IMR-90 (cell line): ENCODE measurements at regions not wholly inside any gene's neighbourhood (a gene's known extent, or its start where the extent isn't known, plus 50 kb on each side); places are given as distances from the start of the nearest gene placed in this dataset.

ENCODE experiments used
- CEBPB ChIP-seq: IDR thresholded peaks from 2 replicates; pipeline ENCODE4 v1.6.1; 2012; ENCODE audit warnings: low read depth, low read length, improper control_type of control experiment
- CTCF ChIP-seq: conservative IDR thresholded peaks from 2 replicates; pipeline ENCODE4 v1.5.1; 2012; ENCODE audit warnings: mild to moderate bottlenecking, low read depth, low read length, improper control_type of control experiment
- FOS ChIP-seq: fragments of 150-350 bp; IDR thresholded peaks from 2 replicates; pipeline ENCODE4 v1.6.1; 2016; ENCODE audit warnings: low read depth, low read length
- MAFK ChIP-seq: IDR thresholded peaks from 2 replicates; pipeline ENCODE4 v1.6.1; 2012; ENCODE audit warnings: low read depth, low read length, improper control_type of control experiment
- MAZ ChIP-seq: IDR thresholded peaks from 2 replicates; pipeline ENCODE4 v1.6.1; 2012; ENCODE audit warnings: low read depth, mild to moderate bottlenecking, low read length, improper control_type of control experiment, moderate library complexity, borderline replicate concordance
- POLR2A ChIP-seq: IDR thresholded peaks from 2 replicates; pipeline ENCODE4 v1.6.1; 2012; ENCODE audit warnings: mild to moderate bottlenecking, low read depth, low read length
- RAD21 ChIP-seq: IDR thresholded peaks from 2 replicates; pipeline ENCODE4 v1.6.1; 2012; ENCODE audit warnings: low read length, improper control_type of control experiment
- SMC3 ChIP-seq: fragments of 150-350 bp; IDR thresholded peaks from 2 replicates; pipeline ENCODE4 v1.6.1; 2016; ENCODE audit warnings: low read depth, mild to moderate bottlenecking, antibody characterized with exemption, low read length, moderate library complexity
- USF2 ChIP-seq: fragments of 150-350 bp; IDR thresholded peaks from 2 replicates; pipeline ENCODE4 v1.6.1; 2017; ENCODE audit warnings: mild to moderate bottlenecking, antibody characterized with exemption, low read length, low read depth

GRCh38 chr4:71253545-71253944 lies 85.3 kb upstream of the SLC4A4 start:
- no peak for TF ChIP-seq CEBPB
- no peak for TF ChIP-seq CTCF
- TF ChIP-seq POLR2A, result no peak
- no peak for TF ChIP-seq SMC3
- no peak for TF ChIP-seq FOS
- no peak for TF ChIP-seq USF2
- TF ChIP-seq RAD21, result no peak
- no peak for TF ChIP-seq MAFK
- TF ChIP-seq MAZ, result no peak
